Suprapubic skin (tissue), 4 donors: ENCODE measurements at regions not wholly inside any gene's neighbourhood (a gene's known extent, or its start where the extent isn't known, plus 50 kb on each side); places are given as distances from the start of the nearest gene placed in this dataset.

Experiments used
- DNase-seq, 2 donors: peaks; one replicate each; pipeline ENCODE4 v3.0.0-alpha.2; 2019; ENCODE audit warnings: low spot score in 2 of 2
- H3K27ac ChIP-seq: fragments of 200-600 bp; sonication (generic); one replicate; pipeline ENCODE4 v1.5.1; 2019
- H3K27me3 ChIP-seq: fragments of 200-600 bp; sonication (generic); one replicate; pipeline ENCODE4 v1.5.1; 2019
- H3K36me3 ChIP-seq: fragments of 200-600 bp; sonication (generic); one replicate; pipeline ENCODE4 v1.5.1; 2019
- H3K4me1 ChIP-seq: fragments of 200-600 bp; sonication (generic); one replicate; pipeline ENCODE4 v1.5.1; 2019
- H3K4me3 ChIP-seq: fragments of 200-600 bp; sonication (generic); one replicate; pipeline ENCODE4 v1.5.1; 2019; ENCODE audit warnings: mild to moderate bottlenecking
- H3K9me3 ChIP-seq: fragments of 200-600 bp; sonication (generic); one replicate; pipeline ENCODE4 v1.5.1; 2019
- CTCF ChIP-seq, 2 donors: fragments of 200-600 bp in 1 of 2; fragments of 450-650 bp in 1 of 2; sonication (generic) in 1 of 2; IDR thresholded peaks; one replicate each; pipeline ENCODE4 v1.5.1; 2016 to 2019; ENCODE audit warnings: antibody characterized with exemption in 2 of 2, mild to moderate bottlenecking in 1 of 2, moderate library complexity in 1 of 2
- EP300 ChIP-seq: sonication (generic); formaldehyde crosslinking; IDR thresholded peaks from one replicate; pipeline ENCODE4 v1.6.1; 2017; ENCODE audit warnings: antibody characterized with exemption
- POLR2A ChIP-seq, 2 donors: fragments of 450-650 bp; IDR thresholded peaks; one replicate each; pipeline ENCODE4 v1.6.1; 2017; ENCODE audit warnings: antibody characterized with exemption in 2 of 2, mild to moderate bottlenecking in 2 of 2, moderate library complexity in 2 of 2
- POLR2AphosphoS5 ChIP-seq, 3 donors: sonication (generic); formaldehyde crosslinking; IDR thresholded peaks; one replicate each; pipeline ENCODE4 v1.6.1; 2017; ENCODE audit warnings: antibody characterized with exemption in 3 of 3
- WGBS: methylation state at CpG from one replicate; pipeline ENCODE4 v1.1.5; 2018; 5-methylcytosine and 5-hydroxymethylcytosine counted together

GRCh38 chr7:371779-372545 lies 82.0 kb downstream of the FOXL3 start:
- TF ChIP-seq EP300 (no peak), CTCF (IDR thresholded peaks at IDR 0.05) (no peak), POLR2A (IDR thresholded peaks at IDR 0.05) (no peak), POLR2AphosphoS5 (IDR thresholded peaks at IDR 0.05) (no peak)
- no peak overlapping the region for H3K4me3 ChIP-seq
- H3K36me3 ChIP-seq, result no peaks in the 10 kb centered on the region
- WGBS, result 96% methylated on average over 26 of the region's 43 CpGs
- no peaks in the 10 kb centered on the region for H3K9me3 ChIP-seq
- DNase-seq, result peak; percentile 53 to 71
- no peak overlapping the region for H3K27ac ChIP-seq
- peaks cover 28% of the 10 kb centered on the region for H3K4me1 ChIP-seq
- H3K27me3 ChIP-seq, result peaks cover 21% of the 10 kb centered on the region

- TF ChIP-seq POLR2A (IDR thresholded peaks at IDR 0.05), result no peak
- WGBS, result 75% methylated on average over 15 of the region's 15 CpGs
- Histone ChIP-seq H3K27ac (no peak overlapping the region), H3K36me3 (no peaks in the 10 kb centered on the region), H3K4me1 (peaks cover 28% of the 10 kb centered on the region), H3K27me3 (peaks cover 23% of the 10 kb centered on the region), H3K4me3 (no peak overlapping the region), H3K9me3 (no peaks in the 10 kb centered on the region)
- DNase-seq, result peak; percentile 57 to 71
These were observed 82.6 kb downstream of the FOXL3 start for GRCh38 chr7:372546-372931.

GRCh38 chr7:372932-373791 lies 83.2 kb downstream of the FOXL3 start:
- no peak overlapping the region for H3K4me3 ChIP-seq
- no peaks in the 10 kb centered on the region for H3K9me3 ChIP-seq
- 72% methylated on average over 38 of the region's 39 CpGs for WGBS
- H3K27me3 ChIP-seq, result peaks cover 23% of the 10 kb centered on the region
- H3K36me3 ChIP-seq, result no peaks in the 10 kb centered on the region
- no peak overlapping the region for H3K27ac ChIP-seq
- peak; percentile 40 to 77 for DNase-seq
- H3K4me1 ChIP-seq, result peaks cover 28% of the 10 kb centered on the region
- TF ChIP-seq POLR2AphosphoS5 (IDR thresholded peaks at IDR 0.05) (no peak), EP300 (no peak), CTCF (IDR thresholded peaks at IDR 0.05) (no peak), POLR2A (IDR thresholded peaks at IDR 0.05) (no peak)

GRCh38 chr7:373818-374705 lies 84.1 kb downstream of the FOXL3 start:
- peaks cover 23% of the 10 kb centered on the region for H3K27me3 ChIP-seq
- peak; percentile 44 to 77 for DNase-seq
- TF ChIP-seq POLR2A (IDR thresholded peaks at IDR 0.05) (no peak), POLR2AphosphoS5 (IDR thresholded peaks at IDR 0.05) (no peak), CTCF (IDR thresholded peaks at IDR 0.05) (no peak), EP300 (no peak)
- H3K36me3 ChIP-seq, result no peaks in the 10 kb centered on the region
- WGBS, result 63% methylated on average over 23 of the region's 23 CpGs
- H3K27ac ChIP-seq, result no peak overlapping the region
- H3K4me3 ChIP-seq, result no peak overlapping the region
- H3K9me3 ChIP-seq, result no peaks in the 10 kb centered on the region
- peaks cover 27% of the 10 kb centered on the region for H3K4me1 ChIP-seq

- 86% methylated on average over 13 of the region's 31 CpGs for WGBS
- Histone ChIP-seq H3K27me3 (peaks cover 23% of the 10 kb centered on the region), H3K4me1 (peaks cover 28% of the 10 kb centered on the region), H3K9me3 (no peaks in the 10 kb centered on the region), H3K4me3 (no peak overlapping the region), H3K27ac (no peak overlapping the region), H3K36me3 (no peaks in the 10 kb centered on the region)
- no peak for TF ChIP-seq POLR2AphosphoS5 (IDR thresholded peaks at IDR 0.05)
- TF ChIP-seq EP300, result no peak
- TF ChIP-seq CTCF (IDR thresholded peaks at IDR 0.05), result no peak
- DNase-seq, result peak; percentile 59 to 67
These were observed 84.8 kb downstream of the FOXL3 start for GRCh38 chr7:374706-375311.
